Ishikawa (cell line): ENCODE measurements at regions not wholly inside any gene's neighbourhood (a gene's known extent, or its start where the extent isn't known, plus 50 kb on each side); places are given as distances from the start of the nearest gene placed in this dataset.

Experiments
- CREB1 ChIP-seq: IDR thresholded peaks from 2 replicates; pipeline ENCODE4 v1.6.1; 2012; ENCODE audit warnings: low read depth
- EP300 ChIP-seq: IDR thresholded peaks from 2 replicates; pipeline ENCODE4 v1.6.1; 2012; ENCODE audit warnings: borderline replicate concordance
- FOXM1 ChIP-seq: IDR thresholded peaks from 2 replicates; pipeline ENCODE4 v1.6.1; 2012; ENCODE audit warnings: low read depth, borderline replicate concordance
- RAD21 ChIP-seq: IDR thresholded peaks from 2 replicates; pipeline ENCODE4 v1.6.1; 2012; ENCODE audit warnings: low read depth
- USF1 ChIP-seq: IDR thresholded peaks from 2 replicates; pipeline ENCODE4 v1.6.1; 2012

GRCh38 chr3:187568171-187568570 lies 102.0 kb downstream of the SST start:
- TF ChIP-seq EP300 (no peak), RAD21 (no peak), FOXM1 (no peak), CREB1 (no peak), USF1 (no peak)
